BE2C (cell line): ENCODE measurements at regions not wholly inside any gene's neighbourhood (a gene's known extent, or its start where the extent isn't known, plus 50 kb on each side); places are given as distances from the start of the nearest gene placed in this dataset.

Experiments
- DNase-seq: peaks from one replicate; pipeline ENCODE4 v3.0.0-alpha.2; 2020
- H3K27me3 ChIP-seq: fragments of 250-450 bp; sonication (Bioruptor Pico); 2 replicates; pipeline ENCODE4 v1.5.1; 2020; ENCODE audit warnings: mild to moderate bottlenecking
- H3K36me3 ChIP-seq: fragments of 250-450 bp; sonication (Bioruptor Pico); 2 replicates; pipeline ENCODE4 v1.5.1; 2020; ENCODE audit warnings: mild to moderate bottlenecking
- H3K4me1 ChIP-seq: fragments of 250-450 bp; sonication (Bioruptor Pico); 2 replicates; pipeline ENCODE4 v1.5.1; 2020
- H3K4me3 ChIP-seq: 2 replicates; pipeline ENCODE4 v1.5.1; 2011; ENCODE audit warnings: low read depth, low read length
- H3K9me3 ChIP-seq: fragments of 250-450 bp; sonication (Bioruptor Pico); 2 replicates; pipeline ENCODE4 v1.5.1; 2020
- CTCF ChIP-seq: IDR thresholded peaks from 2 replicates; pipeline ENCODE4 v1.5.1; 2012; ENCODE audit warnings: mild to moderate bottlenecking, low read depth, low read length

GRCh38 chr2:103496850-103497249 is 735.0 kb downstream of the TMEM182 start:
- Histone ChIP-seq H3K36me3 (no peaks in the 10 kb centered on the region), H3K27me3 (no peaks in the 10 kb centered on the region)

GRCh38 chr2:103506812-103507211 is 745.0 kb downstream of the TMEM182 start:
- H3K4me3 ChIP-seq, result no peak overlapping the region
- H3K4me1 ChIP-seq, result no peaks in the 10 kb centered on the region
- no peak for DNase-seq
- H3K27me3 ChIP-seq, result no peaks in the 10 kb centered on the region
- no peaks in the 10 kb centered on the region for H3K36me3 ChIP-seq
- no peaks in the 10 kb centered on the region for H3K9me3 ChIP-seq
- TF ChIP-seq CTCF, result no peak

More at GRCh38 chr2:103496850-103497249, 735.0 kb downstream of the TMEM182 start:
- DNase-seq, result no peak
- TF ChIP-seq CTCF, result no peak
- Histone ChIP-seq H3K4me1 (no peaks in the 10 kb centered on the region), H3K4me3 (no peak overlapping the region), H3K9me3 (no peaks in the 10 kb centered on the region)

- Histone ChIP-seq H3K4me3 (no peak overlapping the region), H3K9me3 (no peaks in the 10 kb centered on the region), H3K27me3 (no peaks in the 10 kb centered on the region), H3K4me1 (no peaks in the 10 kb centered on the region), H3K36me3 (no peaks in the 10 kb centered on the region)
- no peak for TF ChIP-seq CTCF
- DNase-seq, result no peak
Measured at GRCh38 chr2:103512442-103512841, 750.6 kb downstream of the TMEM182 start.

- Histone ChIP-seq H3K36me3 (no peaks in the 10 kb centered on the region), H3K4me3 (no peak overlapping the region), H3K9me3 (no peaks in the 10 kb centered on the region), H3K27me3 (no peaks in the 10 kb centered on the region), H3K4me1 (no peaks in the 10 kb centered on the region)
- TF ChIP-seq CTCF, result no peak
- no peak for DNase-seq
Measured at GRCh38 chr2:103520547-103520946, 758.7 kb downstream of the TMEM182 start.

- Histone ChIP-seq H3K4me3 (no peak overlapping the region), H3K27me3 (no peaks in the 10 kb centered on the region), H3K9me3 (no peaks in the 10 kb centered on the region), H3K36me3 (no peaks in the 10 kb centered on the region), H3K4me1 (no peaks in the 10 kb centered on the region)
- no peak for DNase-seq
- TF ChIP-seq CTCF, result no peak
Measured at GRCh38 chr2:103525756-103526155, 763.9 kb downstream of the TMEM182 start.

GRCh38 chr2:103526757-103527156 is 764.9 kb downstream of the TMEM182 start:
- TF ChIP-seq CTCF, result no peak
- Histone ChIP-seq H3K4me3 (no peak overlapping the region), H3K36me3 (no peaks in the 10 kb centered on the region), H3K4me1 (no peaks in the 10 kb centered on the region), H3K27me3 (no peaks in the 10 kb centered on the region), H3K9me3 (no peaks in the 10 kb centered on the region)
- no peak for DNase-seq
